GM10266 (cell line): ENCODE measurements at regions not wholly inside any gene's neighbourhood (a gene's known extent, or its start where the extent isn't known, plus 50 kb on each side); places are given as distances from the start of the nearest gene placed in this dataset.

ENCODE experiments used
- DNase-seq: peaks from one replicate; pipeline ENCODE4 v3.0.0; 2012; ENCODE audit errors: extremely low spot score
- CTCF ChIP-seq: IDR thresholded peaks from 2 replicates; pipeline ENCODE4 v1.5.1; 2012; ENCODE audit warnings: mild to moderate bottlenecking, low read depth; ENCODE audit not compliant: control insufficient read depth, insufficient read depth; ENCODE audit errors: missing control alignments

- DNase-seq: no peak
- TF ChIP-seq CTCF: no peak
These were observed 54.1 kb upstream of the SPRY1 start for GRCh38 chr4:123342498-123342897.

GRCh38 chr4:123343400-123344041 lies 53.1 kb upstream of the SPRY1 start:
- no peak for DNase-seq
- no peak for TF ChIP-seq CTCF

GRCh38 chr4:123345137-123345934 lies 51.3 kb upstream of the SPRY1 start:
- TF ChIP-seq CTCF: no peak

GRCh38 chr4:123345935-123346300 lies 50.7 kb upstream of the SPRY1 start:
- DNase-seq: no peak
- TF ChIP-seq CTCF: no peak

More at GRCh38 chr4:123345137-123345934, 51.3 kb upstream of the SPRY1 start:
- DNase-seq: no peak

GRCh38 chr4:123346330-123346940 lies 50.2 kb upstream of the SPRY1 start:
- TF ChIP-seq CTCF: no peak
- no peak for DNase-seq
